ENCODE measurements at regions not wholly inside any gene's neighbourhood (a gene's known extent, or its start where the extent isn't known, plus 50 kb on each side); places are given as distances from the start of the nearest gene placed in this dataset.

DNA sequence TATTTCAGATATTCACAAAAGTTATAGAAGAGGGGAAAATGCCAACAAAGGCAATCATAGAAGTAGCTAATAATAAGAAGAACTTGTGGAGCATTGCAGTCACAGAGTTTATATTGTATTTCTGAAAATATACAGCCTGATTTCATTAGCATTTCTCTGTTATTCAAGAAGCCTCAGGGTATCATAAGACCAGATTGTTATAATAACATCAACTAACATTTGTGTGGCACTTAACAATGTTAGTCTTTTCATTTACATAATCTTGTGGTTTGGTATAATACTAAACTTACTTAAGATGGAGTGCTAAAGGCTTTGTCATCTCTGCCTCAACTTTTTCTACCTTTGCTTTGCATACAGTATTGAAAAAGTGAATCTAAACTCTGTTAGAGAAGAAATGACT, 61.6 kb upstream of the TACR1 start:
- TF ChIP-seq, protein P1, sequence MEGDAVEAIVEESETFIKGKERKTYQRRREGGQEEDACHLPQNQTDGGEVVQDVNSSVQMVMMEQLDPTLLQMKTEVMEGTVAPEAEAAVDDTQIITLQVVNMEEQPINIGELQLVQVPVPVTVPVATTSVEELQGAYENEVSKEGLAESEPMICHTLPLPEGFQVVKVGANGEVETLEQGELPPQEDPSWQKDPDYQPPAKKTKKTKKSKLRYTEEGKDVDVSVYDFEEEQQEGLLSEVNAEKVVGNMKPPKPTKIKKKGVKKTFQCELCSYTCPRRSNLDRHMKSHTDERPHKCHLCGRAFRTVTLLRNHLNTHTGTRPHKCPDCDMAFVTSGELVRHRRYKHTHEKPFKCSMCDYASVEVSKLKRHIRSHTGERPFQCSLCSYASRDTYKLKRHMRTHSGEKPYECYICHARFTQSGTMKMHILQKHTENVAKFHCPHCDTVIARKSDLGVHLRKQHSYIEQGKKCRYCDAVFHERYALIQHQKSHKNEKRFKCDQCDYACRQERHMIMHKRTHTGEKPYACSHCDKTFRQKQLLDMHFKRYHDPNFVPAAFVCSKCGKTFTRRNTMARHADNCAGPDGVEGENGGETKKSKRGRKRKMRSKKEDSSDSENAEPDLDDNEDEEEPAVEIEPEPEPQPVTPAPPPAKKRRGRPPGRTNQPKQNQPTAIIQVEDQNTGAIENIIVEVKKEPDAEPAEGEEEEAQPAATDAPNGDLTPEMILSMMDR (conservative IDR thresholded peaks at IDR 0.05) = no peak
- no peak for TF ChIP-seq EZH2 (IDR thresholded peaks at IDR 0.05; ENCODE audit: low read depth)

Measured in PC-9 (cell line).